Smooth muscle cell (in vitro differentiated cells): ENCODE measurements at regions not wholly inside any gene's neighbourhood (a gene's known extent, or its start where the extent isn't known, plus 50 kb on each side); places are given as distances from the start of the nearest gene placed in this dataset.

ENCODE experiments used
- DNase-seq: peaks from one replicate; lab custom pipeline; 2025; ENCODE audit not compliant: unreplicated experiment; lab: John Stamatoyannopoulos, UW
- H2AFZ ChIP-seq: fragments of 200-600 bp; sonication (generic); 2 replicates; pipeline ENCODE4 v1.6.0; 2016; ENCODE audit warnings: antibody characterized with exemption, low read depth, mild to moderate bottlenecking
- H3F3A ChIP-seq: fragments of 200-600 bp; sonication (generic); 2 replicates; pipeline ENCODE4 v1.6.0; 2017; ENCODE audit warnings: antibody characterized with exemption, low read depth
- H3K27ac ChIP-seq: fragments of 200-600 bp; sonication (generic); 2 replicates; pipeline ENCODE4 v1.5.1; 2016; ENCODE audit warnings: low read depth, mild to moderate bottlenecking
- H3K27me3 ChIP-seq: fragments of 200-600 bp; sonication (generic); 2 replicates; pipeline ENCODE4 v1.6.1; 2016; ENCODE audit warnings: low read depth, mild to moderate bottlenecking
- H3K36me3 ChIP-seq: fragments of 200-600 bp; sonication (generic); 2 replicates; pipeline ENCODE4 v1.5.1; 2016; ENCODE audit warnings: low read depth
- H3K4me1 ChIP-seq: fragments of 200-600 bp; sonication (generic); 2 replicates; pipeline ENCODE4 v1.5.1; 2016; ENCODE audit warnings: low read depth
- H3K4me2 ChIP-seq: fragments of 200-600 bp; sonication (generic); 2 replicates; pipeline ENCODE4 v1.6.0; 2016; ENCODE audit warnings: mild to moderate bottlenecking
- H3K4me3 ChIP-seq: fragments of 200-600 bp; sonication (generic); 2 replicates; pipeline ENCODE4 v1.5.1; 2016; ENCODE audit warnings: mild to moderate bottlenecking
- H3K79me2 ChIP-seq: fragments of 200-600 bp; sonication (generic); 2 replicates; pipeline ENCODE4 v1.6.0; 2016; ENCODE audit warnings: low read depth, mild to moderate bottlenecking
- H3K9ac ChIP-seq: fragments of 200-600 bp; sonication (generic); 2 replicates; pipeline ENCODE4 v1.6.0; 2016; ENCODE audit warnings: low read depth
- H3K9me3 ChIP-seq: fragments of 200-600 bp; sonication (generic); replicated peaks from 2 replicates; pipeline ENCODE4 v1.5.1; 2016; ENCODE audit warnings: low read depth
- H4K20me1 ChIP-seq: fragments of 200-600 bp; sonication (generic); 2 replicates; pipeline ENCODE4 v1.6.0; 2016; ENCODE audit warnings: low read depth
- WGBS: methylation state at CpG from one replicate; pipeline ENCODE4 v1.1.7; 2016; ENCODE audit warnings: low lambda C conversion rate; 5-methylcytosine and 5-hydroxymethylcytosine counted together
- TF ChIP-seq, protein P1 (sequence below): fragments of 200-600 bp; sonication (generic); IDR thresholded peaks from 2 replicates; pipeline ENCODE4 v1.5.1; 2017; ENCODE audit warnings: borderline replicate concordance, mild to moderate bottlenecking, antibody characterized with exemption; ENCODE audit not compliant: insufficient read depth, poor library complexity, severe bottlenecking

DNA sequence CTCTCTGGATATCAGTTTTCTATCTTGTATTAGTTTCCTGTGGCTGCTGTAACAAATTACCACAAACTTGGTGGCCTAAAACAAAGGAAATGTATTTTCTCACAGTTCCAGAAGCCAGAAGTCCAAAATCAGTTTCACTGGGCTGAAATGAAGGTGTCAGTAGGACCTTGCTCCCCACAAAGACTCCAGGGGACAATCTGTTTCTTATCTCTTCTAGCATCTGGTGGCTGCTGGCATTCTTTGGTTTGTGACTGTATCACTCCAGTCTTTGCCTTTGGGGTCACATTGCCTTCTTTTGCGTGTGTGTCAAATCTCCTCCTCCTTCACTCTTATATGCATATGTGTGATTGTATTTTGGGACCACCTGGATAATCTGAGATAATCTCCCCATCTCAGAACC is 153.0 kb upstream of the PRPS1L1 start:
- no peak overlapping the region for H3K4me3 ChIP-seq
- 73% methylated on average over 1 of the region's 1 CpG for WGBS
- H3K4me1 ChIP-seq: no peaks in the 10 kb centered on the region

DNA sequence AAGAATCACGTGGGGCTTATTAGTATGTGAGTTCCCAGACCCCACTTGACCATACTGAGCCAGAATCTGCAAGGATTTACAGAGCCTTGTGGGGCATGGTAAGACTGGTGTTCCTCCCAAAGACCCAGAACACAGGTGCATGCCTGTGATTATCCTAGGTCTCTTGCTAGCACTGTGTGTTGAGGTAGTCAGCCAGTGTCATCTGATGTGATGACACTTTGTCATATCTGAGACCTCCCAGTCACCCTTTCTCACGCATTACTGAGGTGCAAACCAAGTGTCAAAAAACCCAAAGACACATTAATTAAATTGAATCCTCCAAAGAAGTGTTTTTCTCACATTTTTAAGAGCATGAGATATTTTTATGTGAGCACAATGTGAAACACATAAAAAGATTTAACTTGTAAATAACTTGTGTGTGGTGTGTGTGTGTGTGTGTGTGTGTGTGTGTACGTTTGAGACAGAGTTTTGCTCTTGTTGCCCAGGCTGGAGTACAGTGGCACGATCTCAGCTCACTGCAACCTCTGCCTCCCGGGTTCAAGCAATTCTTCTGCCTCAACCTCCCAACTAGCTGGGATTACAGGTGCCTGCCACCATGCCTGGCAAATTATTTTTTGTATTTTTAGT is 162.0 kb upstream of the PRPS1L1 start:
- TF ChIP-seq, protein P1, sequence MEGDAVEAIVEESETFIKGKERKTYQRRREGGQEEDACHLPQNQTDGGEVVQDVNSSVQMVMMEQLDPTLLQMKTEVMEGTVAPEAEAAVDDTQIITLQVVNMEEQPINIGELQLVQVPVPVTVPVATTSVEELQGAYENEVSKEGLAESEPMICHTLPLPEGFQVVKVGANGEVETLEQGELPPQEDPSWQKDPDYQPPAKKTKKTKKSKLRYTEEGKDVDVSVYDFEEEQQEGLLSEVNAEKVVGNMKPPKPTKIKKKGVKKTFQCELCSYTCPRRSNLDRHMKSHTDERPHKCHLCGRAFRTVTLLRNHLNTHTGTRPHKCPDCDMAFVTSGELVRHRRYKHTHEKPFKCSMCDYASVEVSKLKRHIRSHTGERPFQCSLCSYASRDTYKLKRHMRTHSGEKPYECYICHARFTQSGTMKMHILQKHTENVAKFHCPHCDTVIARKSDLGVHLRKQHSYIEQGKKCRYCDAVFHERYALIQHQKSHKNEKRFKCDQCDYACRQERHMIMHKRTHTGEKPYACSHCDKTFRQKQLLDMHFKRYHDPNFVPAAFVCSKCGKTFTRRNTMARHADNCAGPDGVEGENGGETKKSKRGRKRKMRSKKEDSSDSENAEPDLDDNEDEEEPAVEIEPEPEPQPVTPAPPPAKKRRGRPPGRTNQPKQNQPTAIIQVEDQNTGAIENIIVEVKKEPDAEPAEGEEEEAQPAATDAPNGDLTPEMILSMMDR: no peak
- 86% methylated on average over 5 of the region's 5 CpGs for WGBS

More for the DNA sequence above, 153.0 kb upstream of the PRPS1L1 start:
- TF ChIP-seq, protein P1: no peak
- DNase-seq: no peak
- Histone ChIP-seq H3K36me3 (no peaks in the 10 kb centered on the region), H4K20me1 (no peaks in the 10 kb centered on the region), H3K27ac (no peak overlapping the region), H3K9ac (no peak overlapping the region), H3K79me2 (no peaks in the 10 kb centered on the region), H2AFZ (no peak overlapping the region), H3K9me3 (no peaks in the 10 kb centered on the region), H3K4me2 (no peak overlapping the region), H3F3A (no peaks in the 10 kb centered on the region), H3K27me3 (no peaks in the 10 kb centered on the region)

DNA sequence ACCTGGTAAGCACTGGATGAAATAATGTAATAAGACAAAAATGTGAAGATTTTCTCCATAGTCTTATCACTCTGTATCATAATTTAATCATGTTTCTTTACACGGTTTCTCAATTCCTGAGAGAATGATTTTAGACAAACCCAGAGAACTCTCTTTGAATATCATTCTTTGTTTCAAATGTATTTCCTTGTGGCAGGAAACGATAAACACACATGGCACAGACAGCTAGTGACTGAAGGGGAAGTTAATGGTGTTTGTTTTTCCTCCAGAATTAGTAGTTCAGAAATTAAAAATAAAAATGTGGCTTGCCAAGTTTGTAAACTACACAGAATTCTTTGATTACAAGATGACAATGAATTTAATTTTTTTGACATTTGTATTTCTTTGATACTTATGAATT is 163.7 kb upstream of the PRPS1L1 start:
- no peak for DNase-seq
- H3K36me3 ChIP-seq: no peaks in the 10 kb centered on the region
- no peaks in the 10 kb centered on the region for H3K4me1 ChIP-seq
- no peaks in the 10 kb centered on the region for H3K79me2 ChIP-seq
- no peak overlapping the region for H3K4me2 ChIP-seq
- no peak overlapping the region for H3K27ac ChIP-seq
- H4K20me1 ChIP-seq: no peaks in the 10 kb centered on the region
- no peak overlapping the region for H3K9ac ChIP-seq
- WGBS: 75% methylated on average over 2 of the region's 2 CpGs
- no peaks in the 10 kb centered on the region for H3F3A ChIP-seq
- no peak overlapping the region for H2AFZ ChIP-seq
- no peaks in the 10 kb centered on the region for H3K9me3 ChIP-seq
- H3K4me3 ChIP-seq: no peak overlapping the region
- TF ChIP-seq, protein P1: no peak
- H3K27me3 ChIP-seq: no peaks in the 10 kb centered on the region

More for the DNA sequence above, 162.0 kb upstream of the PRPS1L1 start:
- H3K4me3 ChIP-seq: no peak overlapping the region
- no peaks in the 10 kb centered on the region for H3K36me3 ChIP-seq
- no peaks in the 10 kb centered on the region for H3K9me3 ChIP-seq
- no peaks in the 10 kb centered on the region for H3K79me2 ChIP-seq
- H4K20me1 ChIP-seq: no peaks in the 10 kb centered on the region
- no peak overlapping the region for H3K4me2 ChIP-seq
- H3K27me3 ChIP-seq: no peaks in the 10 kb centered on the region
- no peak overlapping the region for H2AFZ ChIP-seq
- H3K9ac ChIP-seq: no peak overlapping the region
- no peaks in the 10 kb centered on the region for H3F3A ChIP-seq
- no peaks in the 10 kb centered on the region for H3K4me1 ChIP-seq
- H3K27ac ChIP-seq: no peak overlapping the region
- no peak for DNase-seq
